ENCODE measurements at regions not wholly inside any gene's neighbourhood (a gene's known extent, or its start where the extent isn't known, plus 50 kb on each side); places are given as distances from the start of the nearest gene placed in this dataset.

DNA sequence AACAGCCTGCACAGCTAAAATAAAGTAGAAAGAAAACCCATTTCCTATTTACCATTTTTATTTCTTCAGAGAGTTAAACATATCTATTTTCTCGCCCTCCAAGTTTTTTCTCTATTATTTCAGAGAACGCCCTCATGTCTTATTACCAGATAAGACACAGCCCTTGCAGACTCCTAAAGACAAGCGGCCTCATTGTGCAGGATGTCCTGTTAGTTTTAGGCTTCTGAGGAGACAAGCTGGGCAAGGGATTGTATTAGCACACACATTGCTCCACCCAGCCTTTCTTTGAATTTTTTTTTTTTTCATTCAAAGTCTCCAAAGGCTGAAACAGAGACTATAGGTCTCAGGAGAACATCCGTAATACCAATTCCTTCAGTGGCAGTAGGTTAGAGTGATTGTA is 101.8 kb upstream of the UBL3 start (continued):
- TF ChIP-seq, protein P1, sequence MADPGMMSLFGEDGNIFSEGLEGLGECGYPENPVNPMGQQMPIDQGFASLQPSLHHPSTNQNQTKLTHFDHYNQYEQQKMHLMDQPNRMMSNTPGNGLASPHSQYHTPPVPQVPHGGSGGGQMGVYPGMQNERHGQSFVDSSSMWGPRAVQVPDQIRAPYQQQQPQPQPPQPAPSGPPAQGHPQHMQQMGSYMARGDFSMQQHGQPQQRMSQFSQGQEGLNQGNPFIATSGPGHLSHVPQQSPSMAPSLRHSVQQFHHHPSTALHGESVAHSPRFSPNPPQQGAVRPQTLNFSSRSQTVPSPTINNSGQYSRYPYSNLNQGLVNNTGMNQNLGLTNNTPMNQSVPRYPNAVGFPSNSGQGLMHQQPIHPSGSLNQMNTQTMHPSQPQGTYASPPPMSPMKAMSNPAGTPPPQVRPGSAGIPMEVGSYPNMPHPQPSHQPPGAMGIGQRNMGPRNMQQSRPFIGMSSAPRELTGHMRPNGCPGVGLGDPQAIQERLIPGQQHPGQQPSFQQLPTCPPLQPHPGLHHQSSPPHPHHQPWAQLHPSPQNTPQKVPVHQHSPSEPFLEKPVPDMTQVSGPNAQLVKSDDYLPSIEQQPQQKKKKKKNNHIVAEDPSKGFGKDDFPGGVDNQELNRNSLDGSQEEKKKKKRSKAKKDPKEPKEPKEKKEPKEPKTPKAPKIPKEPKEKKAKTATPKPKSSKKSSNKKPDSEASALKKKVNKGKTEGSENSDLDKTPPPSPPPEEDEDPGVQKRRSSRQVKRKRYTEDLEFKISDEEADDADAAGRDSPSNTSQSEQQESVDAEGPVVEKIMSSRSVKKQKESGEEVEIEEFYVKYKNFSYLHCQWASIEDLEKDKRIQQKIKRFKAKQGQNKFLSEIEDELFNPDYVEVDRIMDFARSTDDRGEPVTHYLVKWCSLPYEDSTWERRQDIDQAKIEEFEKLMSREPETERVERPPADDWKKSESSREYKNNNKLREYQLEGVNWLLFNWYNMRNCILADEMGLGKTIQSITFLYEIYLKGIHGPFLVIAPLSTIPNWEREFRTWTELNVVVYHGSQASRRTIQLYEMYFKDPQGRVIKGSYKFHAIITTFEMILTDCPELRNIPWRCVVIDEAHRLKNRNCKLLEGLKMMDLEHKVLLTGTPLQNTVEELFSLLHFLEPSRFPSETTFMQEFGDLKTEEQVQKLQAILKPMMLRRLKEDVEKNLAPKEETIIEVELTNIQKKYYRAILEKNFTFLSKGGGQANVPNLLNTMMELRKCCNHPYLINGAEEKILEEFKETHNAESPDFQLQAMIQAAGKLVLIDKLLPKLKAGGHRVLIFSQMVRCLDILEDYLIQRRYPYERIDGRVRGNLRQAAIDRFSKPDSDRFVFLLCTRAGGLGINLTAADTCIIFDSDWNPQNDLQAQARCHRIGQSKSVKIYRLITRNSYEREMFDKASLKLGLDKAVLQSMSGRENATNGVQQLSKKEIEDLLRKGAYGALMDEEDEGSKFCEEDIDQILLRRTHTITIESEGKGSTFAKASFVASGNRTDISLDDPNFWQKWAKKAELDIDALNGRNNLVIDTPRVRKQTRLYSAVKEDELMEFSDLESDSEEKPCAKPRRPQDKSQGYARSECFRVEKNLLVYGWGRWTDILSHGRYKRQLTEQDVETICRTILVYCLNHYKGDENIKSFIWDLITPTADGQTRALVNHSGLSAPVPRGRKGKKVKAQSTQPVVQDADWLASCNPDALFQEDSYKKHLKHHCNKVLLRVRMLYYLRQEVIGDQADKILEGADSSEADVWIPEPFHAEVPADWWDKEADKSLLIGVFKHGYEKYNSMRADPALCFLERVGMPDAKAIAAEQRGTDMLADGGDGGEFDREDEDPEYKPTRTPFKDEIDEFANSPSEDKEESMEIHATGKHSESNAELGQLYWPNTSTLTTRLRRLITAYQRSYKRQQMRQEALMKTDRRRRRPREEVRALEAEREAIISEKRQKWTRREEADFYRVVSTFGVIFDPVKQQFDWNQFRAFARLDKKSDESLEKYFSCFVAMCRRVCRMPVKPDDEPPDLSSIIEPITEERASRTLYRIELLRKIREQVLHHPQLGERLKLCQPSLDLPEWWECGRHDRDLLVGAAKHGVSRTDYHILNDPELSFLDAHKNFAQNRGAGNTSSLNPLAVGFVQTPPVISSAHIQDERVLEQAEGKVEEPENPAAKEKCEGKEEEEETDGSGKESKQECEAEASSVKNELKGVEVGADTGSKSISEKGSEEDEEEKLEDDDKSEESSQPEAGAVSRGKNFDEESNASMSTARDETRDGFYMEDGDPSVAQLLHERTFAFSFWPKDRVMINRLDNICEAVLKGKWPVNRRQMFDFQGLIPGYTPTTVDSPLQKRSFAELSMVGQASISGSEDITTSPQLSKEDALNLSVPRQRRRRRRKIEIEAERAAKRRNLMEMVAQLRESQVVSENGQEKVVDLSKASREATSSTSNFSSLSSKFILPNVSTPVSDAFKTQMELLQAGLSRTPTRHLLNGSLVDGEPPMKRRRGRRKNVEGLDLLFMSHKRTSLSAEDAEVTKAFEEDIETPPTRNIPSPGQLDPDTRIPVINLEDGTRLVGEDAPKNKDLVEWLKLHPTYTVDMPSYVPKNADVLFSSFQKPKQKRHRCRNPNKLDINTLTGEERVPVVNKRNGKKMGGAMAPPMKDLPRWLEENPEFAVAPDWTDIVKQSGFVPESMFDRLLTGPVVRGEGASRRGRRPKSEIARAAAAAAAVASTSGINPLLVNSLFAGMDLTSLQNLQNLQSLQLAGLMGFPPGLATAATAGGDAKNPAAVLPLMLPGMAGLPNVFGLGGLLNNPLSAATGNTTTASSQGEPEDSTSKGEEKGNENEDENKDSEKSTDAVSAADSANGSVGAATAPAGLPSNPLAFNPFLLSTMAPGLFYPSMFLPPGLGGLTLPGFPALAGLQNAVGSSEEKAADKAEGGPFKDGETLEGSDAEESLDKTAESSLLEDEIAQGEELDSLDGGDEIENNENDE (IDR thresholded peaks at IDR 0.05; ENCODE audit: insufficient replicate concordance, low read length): no peak
- TF ChIP-seq SIRT6 (IDR thresholded peaks at IDR 0.05; ENCODE audit: low read length): no peak
- no peak for TF ChIP-seq SAP30 (IDR thresholded peaks at IDR 0.05; ENCODE audit: insufficient read depth, insufficient replicate concordance, low read length)
- TF ChIP-seq, protein P2, sequence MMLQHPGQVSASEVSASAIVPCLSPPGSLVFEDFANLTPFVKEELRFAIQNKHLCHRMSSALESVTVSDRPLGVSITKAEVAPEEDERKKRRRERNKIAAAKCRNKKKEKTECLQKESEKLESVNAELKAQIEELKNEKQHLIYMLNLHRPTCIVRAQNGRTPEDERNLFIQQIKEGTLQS (IDR thresholded peaks at IDR 0.05; ENCODE audit: insufficient read depth, low read depth, low read length): no peak
- no peak for TF ChIP-seq RXRA (IDR thresholded peaks at IDR 0.05; ENCODE audit: insufficient read depth, low read depth, low read length)
- no peak for TF ChIP-seq CTBP2 (IDR thresholded peaks at IDR 0.05; ENCODE audit: borderline replicate concordance, insufficient read depth, insufficient read length, low read length)
- no peak for TF ChIP-seq USF2 (IDR thresholded peaks at IDR 0.05; ENCODE audit: low read length)
- TF ChIP-seq CHD1 (IDR thresholded peaks at IDR 0.05; ENCODE audit: low read depth, low read length): no peak
- no peak for TF ChIP-seq RNF2 (IDR thresholded peaks at IDR 0.05; ENCODE audit: borderline replicate concordance, low read depth, low read length, missing control alignments, poor library complexity, severe bottlenecking)
